ENCODE measurements at regions not wholly inside any gene's neighbourhood (a gene's known extent, or its start where the extent isn't known, plus 50 kb on each side); places are given as distances from the start of the nearest gene placed in this dataset.

DNA sequence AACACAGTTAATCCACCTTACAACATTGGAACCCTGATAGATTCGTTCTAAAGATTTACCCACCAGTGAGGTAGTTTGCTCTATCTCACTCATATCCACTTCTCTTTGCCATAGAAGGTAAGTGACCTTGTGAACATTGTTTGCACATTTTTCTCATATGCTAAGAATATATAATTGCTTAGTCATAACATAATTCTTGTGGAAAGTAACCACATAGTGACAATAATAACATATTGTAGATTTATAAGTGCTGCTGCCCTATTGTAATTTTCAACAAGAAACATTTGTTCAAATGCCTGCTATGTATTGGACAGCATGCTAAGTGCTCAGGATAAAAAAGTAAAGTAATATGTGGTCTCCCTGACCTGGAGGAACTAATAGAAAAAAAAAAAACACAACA is 554.2 kb upstream of the KCNMB2 start:
- no peak for TF ChIP-seq POLR2A (IDR thresholded peaks at IDR 0.05; ENCODE audit: low read depth, low read length)
- no peak for TF ChIP-seq JUN (IDR thresholded peaks at IDR 0.05; ENCODE audit: borderline replicate concordance, insufficient read depth, insufficient read length, low read depth)
- TF ChIP-seq, protein P1, sequence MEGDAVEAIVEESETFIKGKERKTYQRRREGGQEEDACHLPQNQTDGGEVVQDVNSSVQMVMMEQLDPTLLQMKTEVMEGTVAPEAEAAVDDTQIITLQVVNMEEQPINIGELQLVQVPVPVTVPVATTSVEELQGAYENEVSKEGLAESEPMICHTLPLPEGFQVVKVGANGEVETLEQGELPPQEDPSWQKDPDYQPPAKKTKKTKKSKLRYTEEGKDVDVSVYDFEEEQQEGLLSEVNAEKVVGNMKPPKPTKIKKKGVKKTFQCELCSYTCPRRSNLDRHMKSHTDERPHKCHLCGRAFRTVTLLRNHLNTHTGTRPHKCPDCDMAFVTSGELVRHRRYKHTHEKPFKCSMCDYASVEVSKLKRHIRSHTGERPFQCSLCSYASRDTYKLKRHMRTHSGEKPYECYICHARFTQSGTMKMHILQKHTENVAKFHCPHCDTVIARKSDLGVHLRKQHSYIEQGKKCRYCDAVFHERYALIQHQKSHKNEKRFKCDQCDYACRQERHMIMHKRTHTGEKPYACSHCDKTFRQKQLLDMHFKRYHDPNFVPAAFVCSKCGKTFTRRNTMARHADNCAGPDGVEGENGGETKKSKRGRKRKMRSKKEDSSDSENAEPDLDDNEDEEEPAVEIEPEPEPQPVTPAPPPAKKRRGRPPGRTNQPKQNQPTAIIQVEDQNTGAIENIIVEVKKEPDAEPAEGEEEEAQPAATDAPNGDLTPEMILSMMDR (IDR thresholded peaks at IDR 0.05; ENCODE audit: extremely low read depth in 1 of 2, insufficient read depth in 1 of 2, low read depth in 1 of 2, low read length in 2 of 2): no peak
- no peak for TF ChIP-seq POLR2AphosphoS5 (IDR thresholded peaks at IDR 0.05; ENCODE audit: insufficient read depth, low read depth, low read length)
- TF ChIP-seq, protein P2, sequence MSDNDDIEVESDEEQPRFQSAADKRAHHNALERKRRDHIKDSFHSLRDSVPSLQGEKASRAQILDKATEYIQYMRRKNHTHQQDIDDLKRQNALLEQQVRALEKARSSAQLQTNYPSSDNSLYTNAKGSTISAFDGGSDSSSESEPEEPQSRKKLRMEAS (IDR thresholded peaks at IDR 0.05; ENCODE audit: insufficient read depth, insufficient read length): no peak
- TF ChIP-seq EZH2 (IDR thresholded peaks at IDR 0.05; ENCODE audit: borderline replicate concordance, low read depth, low read length, severe bottlenecking): no peak
- TF ChIP-seq GATA2 (IDR thresholded peaks at IDR 0.05; ENCODE audit: insufficient read depth, insufficient read length, low read depth, low read length): no peak
- TF ChIP-seq MYC (IDR thresholded peaks at IDR 0.05; ENCODE audit: low read depth, low read length): no peak
- TF ChIP-seq FOS (IDR thresholded peaks at IDR 0.05; ENCODE audit: borderline replicate concordance, insufficient read depth, low read length): no peak
